Kidney epithelial cell (primary cell): ENCODE measurements at regions not wholly inside any gene's neighbourhood (a gene's known extent, or its start where the extent isn't known, plus 50 kb on each side); places are given as distances from the start of the nearest gene placed in this dataset.
"Not testable (repeated sequence)": the region's sequence is repeated elsewhere in the genome, so short reads cannot be mapped to it uniquely, and the experiment has no call there.

Source experiments
- DNase-seq: peaks from one replicate; pipeline ENCODE4 v3.0.0-alpha.2; 2010; ENCODE audit warnings: low read depth
- H3K27me3 ChIP-seq: 2 replicates; pipeline ENCODE4 v1.6.0; 2011; ENCODE audit warnings: low read length; ENCODE audit not compliant: control insufficient read depth, insufficient read depth
- H3K36me3 ChIP-seq: 2 replicates; pipeline ENCODE4 v1.5.1; 2011; ENCODE audit warnings: low read length; ENCODE audit not compliant: control insufficient read depth, insufficient read depth
- H3K4me3 ChIP-seq: 2 replicates; pipeline ENCODE4 v1.5.1; 2011; ENCODE audit warnings: low read depth, mild to moderate bottlenecking, control low read depth, low read length
- CTCF ChIP-seq: IDR thresholded peaks from 2 replicates; pipeline ENCODE4 v1.5.1; 2011; ENCODE audit warnings: mild to moderate bottlenecking, moderate library complexity, low read length, control low read depth, inconsistent platforms; ENCODE audit not compliant: insufficient read depth, poor library complexity, severe bottlenecking

GRCh38 chr5:85972539-85972938, 645.2 kb upstream of the COX7C start:
- TF ChIP-seq CTCF, result no peak
- no peak overlapping the region for H3K4me3 ChIP-seq
- H3K27me3 ChIP-seq, result no peaks in the 10 kb centered on the region
- DNase-seq, result no peak
- H3K36me3 ChIP-seq, result no peaks in the 10 kb centered on the region

- no peaks in the 10 kb centered on the region for H3K36me3 ChIP-seq
- no peaks in the 10 kb centered on the region for H3K27me3 ChIP-seq
- no peak overlapping the region for H3K4me3 ChIP-seq
- no peak for DNase-seq
- no peak for TF ChIP-seq CTCF
These were observed 632.6 kb upstream of the COX7C start for GRCh38 chr5:85985167-85985566.

- Histone ChIP-seq H3K4me3 (no peak overlapping the region), H3K36me3 (no peaks in the 10 kb centered on the region), H3K27me3 (no peaks in the 10 kb centered on the region)
- no peak for TF ChIP-seq CTCF
- DNase-seq, result no peak
These were observed 626.7 kb upstream of the COX7C start for GRCh38 chr5:85990998-85991397.

- H3K27me3 ChIP-seq, H3K4me3 ChIP-seq, DNase-seq, H3K36me3 ChIP-seq: not testable (repeated sequence)
These were observed 623.1 kb upstream of the COX7C start for GRCh38 chr5:85994653-85995052.

- DNase-seq, result no peak
- Histone ChIP-seq H3K27me3 (no peaks in the 10 kb centered on the region), H3K36me3 (no peaks in the 10 kb centered on the region), H3K4me3 (no peak overlapping the region)
- TF ChIP-seq CTCF, result no peak
These were observed 619.1 kb upstream of the COX7C start for GRCh38 chr5:85998656-85999055.

GRCh38 chr5:86008293-86008692, 609.4 kb upstream of the COX7C start:
- H3K36me3 ChIP-seq, result no peaks in the 10 kb centered on the region
- no peak overlapping the region for H3K4me3 ChIP-seq
- DNase-seq, result no peak
- TF ChIP-seq CTCF, result no peak
- no peaks in the 10 kb centered on the region for H3K27me3 ChIP-seq

GRCh38 chr5:86008704-86009103, 609.0 kb upstream of the COX7C start:
- H3K4me3 ChIP-seq, result no peak overlapping the region
- DNase-seq, result no peak
- TF ChIP-seq CTCF, result no peak

More at GRCh38 chr5:86008704-86009103, 609.0 kb upstream of the COX7C start:
- H3K27me3 ChIP-seq, result no peaks in the 10 kb centered on the region
- no peaks in the 10 kb centered on the region for H3K36me3 ChIP-seq
